BJ (cell line): ENCODE measurements at regions not wholly inside any gene's neighbourhood (a gene's known extent, or its start where the extent isn't known, plus 50 kb on each side); places are given as distances from the start of the nearest gene placed in this dataset.

Experiments used
- CTCF ChIA-PET: fragments of 350-600 bp; formaldehyde crosslinking; extraction: SDS; loops from one replicate; lab custom pipeline; 2021; ENCODE audit warnings: antibody characterized with exemption, inconsistent platforms; lab: Yijun Ruan, JAX
- POLR2A ChIA-PET: fragments of 300-600 bp; sonication (Branson Sonifier 250); formaldehyde crosslinking; extraction: SDS; loops from one replicate; lab custom pipeline; 2021; ENCODE audit warnings: antibody characterized with exemption; lab: Charles Lee
- DNase-seq: peaks from one replicate; pipeline ENCODE4 v3.0.0-alpha.2; 2011; ENCODE audit warnings: low read depth
- H3K27me3 ChIP-seq: 2 replicates; pipeline ENCODE4 v1.6.0; 2011; ENCODE audit warnings: low read length; ENCODE audit not compliant: control insufficient read depth, insufficient read depth
- H3K36me3 ChIP-seq: 2 replicates; pipeline ENCODE4 v1.5.1; 2011; ENCODE audit warnings: low read length; ENCODE audit not compliant: control insufficient read depth, insufficient read depth
- H3K4me3 ChIP-seq: 2 replicates; pipeline ENCODE4 v1.5.1; 2011; ENCODE audit warnings: low read depth, mild to moderate bottlenecking, control low read depth, low read length
- TF ChIP-seq, protein P1 (sequence below): IDR thresholded peaks from 2 replicates; pipeline ENCODE4 v1.5.1; 2011; ENCODE audit warnings: low read depth, mild to moderate bottlenecking, control low read depth, inconsistent platforms, low read length, moderate library complexity; ENCODE audit not compliant: insufficient read depth

DNA sequence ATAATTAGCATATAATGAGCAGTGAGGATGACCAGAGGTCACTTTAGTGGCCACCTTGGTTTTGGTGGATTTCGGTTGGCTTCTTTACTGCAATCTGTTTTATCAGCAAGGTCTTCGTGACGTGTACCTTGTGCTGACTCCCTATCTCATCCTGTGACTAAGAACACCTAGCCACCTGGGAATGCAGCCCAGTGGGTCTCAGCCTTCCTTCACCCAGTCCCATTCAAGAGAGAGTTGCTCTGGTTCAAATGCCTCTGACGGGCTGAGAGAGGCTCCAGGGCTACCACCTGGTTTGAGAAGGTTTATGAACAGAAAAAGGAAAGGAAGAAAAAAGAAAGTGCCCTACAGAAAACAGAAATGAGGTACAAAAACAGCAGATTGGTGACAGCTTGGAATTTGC lies 738.7 kb downstream of the SOCS6 start:
- CTCF ChIA-PET, result no interaction called here
- no peaks in the 10 kb centered on the region for H3K36me3 ChIP-seq
- H3K27me3 ChIP-seq, result no peaks in the 10 kb centered on the region
- H3K4me3 ChIP-seq, result no peak overlapping the region
- POLR2A ChIA-PET, result no interaction called here
- TF ChIP-seq, protein P1, sequence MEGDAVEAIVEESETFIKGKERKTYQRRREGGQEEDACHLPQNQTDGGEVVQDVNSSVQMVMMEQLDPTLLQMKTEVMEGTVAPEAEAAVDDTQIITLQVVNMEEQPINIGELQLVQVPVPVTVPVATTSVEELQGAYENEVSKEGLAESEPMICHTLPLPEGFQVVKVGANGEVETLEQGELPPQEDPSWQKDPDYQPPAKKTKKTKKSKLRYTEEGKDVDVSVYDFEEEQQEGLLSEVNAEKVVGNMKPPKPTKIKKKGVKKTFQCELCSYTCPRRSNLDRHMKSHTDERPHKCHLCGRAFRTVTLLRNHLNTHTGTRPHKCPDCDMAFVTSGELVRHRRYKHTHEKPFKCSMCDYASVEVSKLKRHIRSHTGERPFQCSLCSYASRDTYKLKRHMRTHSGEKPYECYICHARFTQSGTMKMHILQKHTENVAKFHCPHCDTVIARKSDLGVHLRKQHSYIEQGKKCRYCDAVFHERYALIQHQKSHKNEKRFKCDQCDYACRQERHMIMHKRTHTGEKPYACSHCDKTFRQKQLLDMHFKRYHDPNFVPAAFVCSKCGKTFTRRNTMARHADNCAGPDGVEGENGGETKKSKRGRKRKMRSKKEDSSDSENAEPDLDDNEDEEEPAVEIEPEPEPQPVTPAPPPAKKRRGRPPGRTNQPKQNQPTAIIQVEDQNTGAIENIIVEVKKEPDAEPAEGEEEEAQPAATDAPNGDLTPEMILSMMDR, result no peak
- no peak for DNase-seq

DNA sequence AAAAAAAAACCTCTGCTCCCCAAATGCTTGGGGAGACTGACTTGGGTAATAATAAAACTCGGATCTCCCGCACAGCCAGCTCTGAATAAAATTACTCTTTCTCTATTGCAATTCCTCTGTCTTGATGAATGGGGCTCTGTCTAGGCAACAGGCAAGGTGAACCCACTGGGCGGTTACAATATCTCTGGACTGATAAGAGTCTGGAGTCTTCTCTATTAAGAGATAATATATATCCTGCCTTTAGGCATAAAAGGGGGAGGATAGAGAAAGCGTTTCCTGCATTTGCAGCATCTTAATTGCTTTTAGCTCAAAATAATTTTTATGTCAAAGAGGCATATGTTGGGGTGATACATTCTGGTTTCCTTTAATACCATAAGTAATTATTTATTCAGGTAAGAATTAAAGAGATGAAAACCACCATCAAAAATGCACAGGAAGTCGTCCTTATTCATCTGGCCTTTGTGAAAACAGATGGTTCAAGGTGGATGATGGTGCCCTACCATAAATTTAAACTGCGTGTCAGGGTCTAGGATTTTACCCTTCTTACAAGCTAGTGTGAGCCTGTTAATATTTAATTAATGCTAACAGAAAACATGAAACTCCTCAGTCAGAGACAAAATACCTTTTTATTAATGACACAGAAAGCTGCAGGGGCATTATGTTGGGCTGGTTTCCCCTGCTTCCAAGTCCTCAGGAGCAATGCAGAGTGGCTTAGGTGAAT lies 736.8 kb downstream of the SOCS6 start:
- DNase-seq, result no peak
- CTCF ChIA-PET, result no interaction called here
- Histone ChIP-seq H3K27me3 (no peaks in the 10 kb centered on the region), H3K36me3 (no peaks in the 10 kb centered on the region), H3K4me3 (no peak overlapping the region)
- TF ChIP-seq, protein P1, result no peak
- POLR2A ChIA-PET, result no interaction called here

DNA sequence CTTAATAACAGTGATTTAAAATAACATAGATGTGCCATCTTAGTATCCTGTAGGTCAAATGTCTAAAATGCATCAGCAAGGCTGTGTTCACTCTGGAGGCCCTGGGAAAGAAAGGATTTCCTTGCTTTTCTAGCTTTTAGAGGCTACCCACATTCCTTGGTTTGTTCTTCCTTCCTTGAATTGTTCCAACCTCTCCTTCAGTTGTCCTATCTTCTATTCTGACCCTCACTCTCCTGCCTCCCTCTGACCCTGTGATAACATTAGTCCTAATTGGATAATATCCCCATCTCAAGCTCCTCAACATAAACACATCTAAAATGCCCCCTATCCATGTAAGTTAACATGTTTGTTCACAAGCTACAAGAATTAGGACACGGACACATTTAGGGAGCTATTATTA lies 733.5 kb downstream of the SOCS6 start:
- no peak overlapping the region for H3K4me3 ChIP-seq
- ChIA-PET CTCF (no interaction called here), POLR2A (no interaction called here)
- no peaks in the 10 kb centered on the region for H3K36me3 ChIP-seq
- no peaks in the 10 kb centered on the region for H3K27me3 ChIP-seq
- no peak for DNase-seq
- TF ChIP-seq, protein P1, result no peak

DNA sequence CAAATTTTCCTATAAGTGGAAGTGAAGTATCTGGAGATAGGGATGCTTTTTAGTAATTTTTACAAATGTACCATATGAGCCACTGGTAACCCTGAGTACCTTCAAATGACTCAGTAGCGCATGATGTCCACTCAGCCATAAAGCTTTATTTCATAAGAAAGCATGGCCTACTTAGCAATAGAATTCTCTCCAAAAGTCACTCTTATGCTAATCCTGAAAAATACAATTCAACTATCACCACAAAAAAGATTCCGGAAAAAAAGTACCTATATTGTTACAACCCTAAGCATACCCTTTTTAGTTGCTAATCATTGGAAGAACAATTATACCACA lies 732.2 kb downstream of the SOCS6 start:
- ChIA-PET POLR2A (no interaction called here), CTCF (no interaction called here)
- DNase-seq, result no peak
- H3K27me3 ChIP-seq, result no peaks in the 10 kb centered on the region
- TF ChIP-seq, protein P1, result no peak
- H3K4me3 ChIP-seq, result no peak overlapping the region
- no peaks in the 10 kb centered on the region for H3K36me3 ChIP-seq

DNA sequence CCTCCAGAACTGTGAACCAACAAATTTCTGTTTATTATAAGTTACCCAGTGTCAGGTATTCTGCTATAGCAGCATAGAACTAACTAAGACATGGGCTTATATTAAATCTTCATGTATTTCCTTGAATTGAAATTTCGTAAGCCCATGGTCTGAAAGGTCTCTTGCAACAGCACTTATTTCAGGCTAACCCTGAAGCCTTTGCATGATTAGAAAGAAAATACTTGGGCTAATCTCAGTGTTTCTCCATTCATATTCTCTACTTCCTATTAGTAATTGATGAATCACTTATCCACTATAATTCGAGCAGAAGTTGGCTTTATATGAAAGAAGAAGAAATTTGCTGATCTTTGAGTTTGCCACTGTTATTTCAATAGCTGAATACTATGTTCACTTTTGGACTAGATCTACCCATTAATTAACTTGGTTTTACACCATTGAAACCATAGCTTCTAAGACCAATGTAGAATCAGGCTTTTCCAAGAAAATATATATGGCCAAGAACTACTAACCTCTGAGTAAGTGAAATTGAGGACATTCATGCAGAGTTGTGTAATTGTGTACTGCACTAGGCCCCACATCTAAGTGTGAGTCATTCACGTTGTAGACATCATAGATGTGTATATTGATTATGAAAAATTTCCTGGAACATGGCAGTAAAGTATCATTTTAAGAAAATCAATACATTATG lies 731.6 kb downstream of the SOCS6 start:
- TF ChIP-seq, protein P1, result no peak
- ChIA-PET POLR2A (no interaction called here), CTCF (no interaction called here)
- H3K27me3 ChIP-seq, result no peaks in the 10 kb centered on the region
- no peak overlapping the region for H3K4me3 ChIP-seq
- H3K36me3 ChIP-seq, result no peaks in the 10 kb centered on the region
- no peak for DNase-seq
